Thymus (tissue), 11 donors: ENCODE measurements at regions not wholly inside any gene's neighbourhood (a gene's known extent, or its start where the extent isn't known, plus 50 kb on each side); places are given as distances from the start of the nearest gene placed in this dataset.

Experiments used
- DNase-seq, 9 donors: peaks; one replicate each; pipeline ENCODE4 v3.0.0-alpha.2; 2013; ENCODE audit warnings: low spot score in 9 of 9, low read depth in 6 of 9, missing footprints in 1 of 9
- H3K27ac ChIP-seq, 2 donors: one replicate each; pipeline ENCODE4 v1.5.1; 2013; ENCODE audit warnings: control low read depth in 1 of 2, low read depth in 1 of 2, low read length in 1 of 2, mild to moderate bottlenecking in 1 of 2, moderate library complexity in 1 of 2
- H3K27me3 ChIP-seq, 2 donors: one replicate each; pipeline ENCODE4 v1.5.1; 2013; ENCODE audit warnings: low read length in 1 of 2; ENCODE audit not compliant: control insufficient read depth in 2 of 2, insufficient read depth in 1 of 2
- H3K36me3 ChIP-seq, 2 donors: one replicate each; pipeline ENCODE4 v1.5.1; 2013; ENCODE audit warnings: low read length in 1 of 2, mild to moderate bottlenecking in 1 of 2, moderate library complexity in 1 of 2; ENCODE audit not compliant: control insufficient read depth in 2 of 2, insufficient read depth in 2 of 2
- H3K4me1 ChIP-seq, 2 donors: one replicate each; pipeline ENCODE4 v1.5.1; 2013; ENCODE audit warnings: low read length in 2 of 2; ENCODE audit not compliant: control insufficient read depth in 2 of 2, insufficient read depth in 2 of 2
- H3K4me3 ChIP-seq, 2 donors: one replicate each; pipeline ENCODE4 v1.5.1; 2013; ENCODE audit warnings: low read length in 2 of 2, control low read depth in 1 of 2, mild to moderate bottlenecking in 1 of 2
- H3K9me3 ChIP-seq, 2 donors: one replicate each; pipeline ENCODE4 v1.5.1; 2013; ENCODE audit warnings: low read length in 1 of 2, mild to moderate bottlenecking in 1 of 2; ENCODE audit not compliant: control insufficient read depth in 2 of 2, insufficient read depth in 1 of 2
- WGBS: extraction: QIAGEN DNeasy Blood & Tissue Kit; methylation state at CpG from one replicate; pipeline ENCODE4 v1.1.7; 2013; 5-methylcytosine and 5-hydroxymethylcytosine counted together
- donor health status: healthy.

DNA sequence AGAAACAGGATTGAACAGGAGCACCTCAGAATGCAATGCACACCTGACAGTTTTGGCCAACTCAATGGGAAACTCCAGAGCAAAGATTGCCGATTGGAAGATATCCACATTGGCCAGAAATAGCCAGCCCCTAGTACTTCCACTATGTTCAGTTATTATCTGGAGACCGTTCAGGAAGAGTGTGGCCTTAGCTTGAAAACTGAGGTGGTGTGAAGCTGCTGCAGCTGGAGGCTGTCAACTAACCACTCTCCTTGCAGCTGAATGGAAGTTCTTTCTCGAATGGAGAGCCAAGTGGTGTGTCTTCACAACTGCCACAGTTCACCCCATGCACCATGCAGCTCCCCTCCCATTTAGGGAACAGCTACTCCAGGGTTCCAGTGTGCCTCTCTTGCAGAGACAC lies 61.9 kb upstream of the DHX40 start:
- H3K4me1 ChIP-seq = no peaks in the 10 kb centered on the region
- DNase-seq = no peak
- H3K9me3 ChIP-seq = no peaks in the 10 kb centered on the region
- 96% methylated on average over 3 of the region's 3 CpGs for WGBS
- H3K36me3 ChIP-seq = no peaks in the 10 kb centered on the region
- no peaks in the 10 kb centered on the region for H3K27me3 ChIP-seq
- no peak overlapping the region for H3K27ac ChIP-seq
- no peak overlapping the region for H3K4me3 ChIP-seq

DNA sequence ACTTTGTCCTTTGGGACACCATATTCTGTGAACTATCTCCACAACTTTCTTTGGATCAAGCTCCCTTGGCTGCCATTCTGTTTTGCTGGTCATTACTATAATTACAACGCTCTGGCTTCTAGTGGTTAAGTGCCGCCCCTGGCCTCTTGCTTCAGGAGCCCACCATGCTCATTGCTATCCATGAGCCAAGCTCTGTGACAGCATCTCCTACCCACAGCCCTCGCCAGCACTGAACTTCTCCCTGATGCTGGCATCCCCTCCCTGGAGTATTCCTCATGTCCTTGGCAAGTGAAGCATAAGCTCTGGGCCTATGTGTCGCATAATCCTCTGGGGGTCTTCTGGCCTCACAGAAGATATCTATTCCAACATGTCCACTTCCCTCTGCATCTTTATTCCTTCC lies 60.6 kb upstream of the DHX40 start:
- Histone ChIP-seq H3K4me3 (no peak overlapping the region), H3K9me3 (no peaks in the 10 kb centered on the region), H3K27ac (no peak overlapping the region), H3K27me3 (no peaks in the 10 kb centered on the region), H3K36me3 (no peaks in the 10 kb centered on the region), H3K4me1 (no peaks in the 10 kb centered on the region)
- no peak for DNase-seq
- WGBS = 97% methylated on average over 4 of the region's 4 CpGs

DNA sequence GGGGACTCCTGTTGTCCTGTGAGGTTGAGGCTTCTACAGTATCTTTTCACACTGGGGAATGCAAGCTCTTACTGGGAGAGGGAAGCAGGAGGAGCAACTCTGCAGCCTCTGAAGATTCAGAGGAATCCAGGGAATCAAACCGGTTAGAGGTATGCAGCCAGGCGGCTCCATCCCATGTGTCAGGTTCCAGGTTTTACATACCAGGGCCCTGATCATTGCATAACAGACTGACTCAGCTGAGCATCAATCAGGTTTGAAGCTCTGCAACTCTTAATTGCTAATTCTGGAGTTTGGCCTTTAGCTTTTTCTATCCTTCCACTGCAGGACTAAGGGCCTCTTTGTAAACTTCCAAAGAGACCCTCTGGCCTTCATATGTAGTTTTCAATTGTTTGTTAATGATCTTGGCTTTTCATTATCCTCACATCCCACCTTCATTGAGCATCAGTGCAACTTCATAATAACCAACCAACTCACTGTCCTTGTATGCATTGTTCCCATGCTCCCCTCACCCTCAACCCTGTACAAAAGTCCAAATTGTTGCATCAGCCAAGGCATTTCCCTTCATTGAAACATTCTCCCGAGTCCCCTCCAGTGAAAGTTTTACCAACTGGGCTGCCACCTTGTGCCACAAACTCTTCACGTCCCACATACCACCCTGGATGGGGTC lies 59.7 kb upstream of the DHX40 start:
- WGBS = 91% methylated on average over 4 of the region's 4 CpGs

DNA sequence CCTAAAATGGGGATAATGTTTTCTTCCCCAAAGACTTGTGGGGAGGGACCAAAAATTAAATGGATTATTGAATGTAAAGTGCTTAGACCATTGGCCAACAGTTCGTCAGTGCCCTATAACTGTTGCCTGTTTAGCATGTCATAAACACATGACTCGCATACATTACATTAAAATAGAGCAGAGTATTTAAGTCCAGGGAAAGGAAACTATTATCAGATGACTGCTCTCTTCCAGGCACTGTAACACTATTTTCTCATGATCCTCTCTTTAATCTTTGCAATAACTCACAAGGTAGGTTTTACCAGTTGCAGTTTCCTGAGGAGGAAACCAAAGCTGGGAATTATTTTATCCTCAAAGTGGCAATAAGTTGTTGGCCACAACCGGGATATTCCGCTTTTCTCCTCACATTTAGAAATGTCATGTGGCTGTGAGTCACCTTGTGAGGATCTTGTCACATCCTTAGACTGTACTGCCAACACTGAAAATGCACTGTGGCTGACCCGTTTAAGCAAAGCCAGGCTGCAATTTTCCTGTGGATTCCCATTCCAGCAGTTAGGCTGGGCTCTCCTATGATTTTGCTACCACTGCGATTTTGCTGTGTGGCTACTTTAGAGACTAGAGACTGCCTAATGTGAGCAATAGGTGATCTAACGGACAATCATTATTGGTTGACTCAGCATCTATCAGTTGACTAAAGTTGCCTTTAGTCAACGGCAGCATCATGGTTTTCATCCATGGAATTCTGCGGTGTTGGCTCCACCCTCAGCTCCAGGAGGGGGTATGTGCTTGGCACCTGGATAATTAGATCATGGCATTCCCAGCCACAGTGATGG lies 58.3 kb upstream of the DHX40 start:
- Histone ChIP-seq H3K36me3 (no peaks in the 10 kb centered on the region), H3K27ac (no peak overlapping the region), H3K4me1 (no peaks in the 10 kb centered on the region), H3K27me3 (no peaks in the 10 kb centered on the region), H3K4me3 (no peak overlapping the region), H3K9me3 (no peaks in the 10 kb centered on the region)
- no peak for DNase-seq
- 97% methylated on average over 9 of the region's 9 CpGs for WGBS

More for the DNA sequence above, 59.7 kb upstream of the DHX40 start:
- H3K9me3 ChIP-seq = no peaks in the 10 kb centered on the region
- H3K27ac ChIP-seq = no peak overlapping the region
- H3K27me3 ChIP-seq = no peaks in the 10 kb centered on the region
- DNase-seq = no peak
- H3K4me1 ChIP-seq = no peaks in the 10 kb centered on the region
- no peak overlapping the region for H3K4me3 ChIP-seq
- H3K36me3 ChIP-seq = no peaks in the 10 kb centered on the region

DNA sequence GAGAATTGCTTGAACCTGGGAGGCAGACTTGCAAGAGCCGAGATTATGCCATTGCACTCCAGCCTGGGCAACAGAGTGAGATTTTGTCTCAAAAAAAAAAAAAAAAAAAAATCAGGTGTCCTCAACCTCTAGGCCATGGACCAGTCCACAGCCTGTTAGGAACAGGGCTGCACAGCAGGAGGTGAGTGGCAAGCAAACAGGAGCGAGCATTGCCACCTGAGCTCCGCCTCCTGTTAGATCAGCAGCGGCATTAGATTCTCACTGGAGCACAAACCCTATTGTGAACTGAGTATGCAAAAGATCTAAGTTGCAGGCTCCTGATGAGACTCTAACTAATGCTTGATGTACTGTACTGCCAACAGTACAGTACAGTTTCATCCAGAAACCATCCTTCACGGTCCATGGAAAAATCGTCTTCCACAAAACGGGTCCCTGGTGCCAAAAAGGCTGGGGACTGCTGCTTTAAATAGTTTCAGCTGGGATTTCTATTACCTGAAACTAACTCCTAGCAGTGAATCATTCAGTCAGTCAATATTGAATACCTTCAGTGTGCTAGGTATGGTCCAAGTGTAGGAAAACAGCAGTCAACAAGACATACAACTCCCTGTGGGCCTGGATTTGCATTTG lies 56.3 kb upstream of the DHX40 start:
- H3K4me3 ChIP-seq = no peak overlapping the region
- no peaks in the 10 kb centered on the region for H3K27me3 ChIP-seq
- H3K36me3 ChIP-seq = no peaks in the 10 kb centered on the region
- no peak overlapping the region for H3K27ac ChIP-seq
- DNase-seq = no peak
- H3K4me1 ChIP-seq = no peaks in the 10 kb centered on the region
- 97% methylated on average over 7 of the region's 7 CpGs for WGBS
- no peaks in the 10 kb centered on the region for H3K9me3 ChIP-seq

DNA sequence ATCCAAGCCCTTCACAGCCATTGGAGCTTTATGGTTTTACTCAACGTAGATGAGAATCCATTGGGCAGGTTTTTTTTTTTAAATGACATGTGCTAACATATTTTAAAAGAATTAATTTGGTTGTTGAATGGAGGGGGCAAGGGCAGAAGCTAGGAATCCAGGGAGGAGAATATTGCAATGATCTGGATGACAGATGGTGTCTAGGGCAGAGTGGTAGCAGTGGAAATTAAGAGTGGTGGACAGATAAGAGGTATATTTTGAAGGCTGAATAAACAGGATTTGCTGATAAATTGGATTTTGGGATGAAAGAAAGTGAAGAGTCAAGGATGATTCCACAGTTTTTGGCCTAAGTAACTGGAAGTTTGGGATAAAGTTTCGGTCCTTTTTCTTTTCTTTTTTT lies 54.8 kb upstream of the DHX40 start:
- H3K27ac ChIP-seq = no peak overlapping the region
- WGBS = 96% methylated on average over 2 of the region's 2 CpGs
- no peaks in the 10 kb centered on the region for H3K27me3 ChIP-seq
- H3K36me3 ChIP-seq = no peaks in the 10 kb centered on the region
- no peak for DNase-seq
- H3K4me3 ChIP-seq = no peak overlapping the region
- H3K9me3 ChIP-seq = no peaks in the 10 kb centered on the region
- H3K4me1 ChIP-seq = no peaks in the 10 kb centered on the region

DNA sequence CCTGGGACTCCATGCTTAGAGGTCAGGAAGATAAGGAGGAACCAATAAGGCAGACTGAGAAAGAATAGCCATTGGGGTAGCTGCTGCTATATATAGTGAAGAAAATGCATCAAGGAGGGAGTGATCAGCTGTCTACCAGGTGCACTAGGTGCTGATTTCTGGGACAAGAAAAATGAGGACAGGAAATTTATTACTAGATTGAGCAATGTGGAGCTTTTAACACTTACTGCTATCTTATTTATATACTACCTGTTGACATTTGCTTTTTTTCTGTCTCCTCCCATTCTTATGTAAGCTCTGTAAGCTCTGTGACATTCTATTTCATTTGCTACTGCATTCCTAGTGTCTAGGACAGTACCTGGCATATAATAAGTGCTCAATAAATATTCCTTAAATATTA lies 53.7 kb upstream of the DHX40 start:
- DNase-seq = no peak
- Histone ChIP-seq H3K27me3 (no peaks in the 10 kb centered on the region), H3K4me1 (no peaks in the 10 kb centered on the region), H3K36me3 (no peaks in the 10 kb centered on the region), H3K4me3 (no peak overlapping the region), H3K9me3 (no peaks in the 10 kb centered on the region), H3K27ac (no peak overlapping the region)

DNA sequence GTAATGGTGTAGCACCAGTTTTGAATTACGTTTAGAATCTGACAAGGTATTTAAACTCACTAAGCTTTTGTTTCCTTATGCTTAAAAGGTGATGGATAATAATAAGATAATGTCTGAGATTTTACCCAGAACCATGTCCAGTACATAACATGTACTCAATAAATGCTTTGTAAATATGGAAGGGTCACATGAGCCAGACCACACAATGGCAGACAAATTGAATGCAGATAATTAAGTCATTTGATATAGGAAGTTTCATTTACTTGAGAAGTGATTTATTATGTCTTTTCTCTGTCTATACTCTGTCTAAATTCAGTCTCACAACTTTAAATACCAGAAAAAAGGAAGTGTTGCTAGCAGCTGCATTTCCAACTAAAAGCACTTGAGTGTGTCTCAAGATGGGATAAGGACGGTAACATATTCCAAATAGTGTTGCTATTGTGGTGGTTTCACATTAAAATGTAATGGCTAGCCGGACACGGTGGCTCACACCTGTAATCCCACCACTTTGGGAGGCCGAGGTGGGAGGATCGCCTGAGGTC lies 52.5 kb upstream of the DHX40 start:
- no peaks in the 10 kb centered on the region for H3K4me1 ChIP-seq
- H3K27ac ChIP-seq = no peak overlapping the region
- H3K27me3 ChIP-seq = no peaks in the 10 kb centered on the region
- H3K9me3 ChIP-seq = no peaks in the 10 kb centered on the region
- no peak overlapping the region for H3K4me3 ChIP-seq
- 80% methylated on average over 6 of the region's 6 CpGs for WGBS
- H3K36me3 ChIP-seq = no peaks in the 10 kb centered on the region
- DNase-seq = no peak
